Skin epidermis (tissue), 12 donors: ENCODE measurements at regions not wholly inside any gene's neighbourhood (a gene's known extent, or its start where the extent isn't known, plus 50 kb on each side); places are given as distances from the start of the nearest gene placed in this dataset.
"Not testable (repeated sequence)": the region's sequence is repeated elsewhere in the genome, so short reads cannot be mapped to it uniquely, and the experiment has no call there.

Experiments used
- H3K27ac ChIP-seq, 21 experiments: fragments of 200-600 bp; sonication (generic) in 11 of 21; one replicate each; pipeline ENCODE4 v1.5.0; 2020; ENCODE audit warnings: mild to moderate bottlenecking in 3 of 21, inconsistent platforms in 2 of 21, moderate library complexity in 2 of 21
- H3K4me3 ChIP-seq, 7 experiments: fragments of 200-600 bp; sonication (generic) in 2 of 7; one replicate each; pipeline ENCODE4 v1.5.0; 2020; ENCODE audit warnings: inconsistent platforms in 2 of 7, mild to moderate bottlenecking in 2 of 7, moderate library complexity in 1 of 7

DNA sequence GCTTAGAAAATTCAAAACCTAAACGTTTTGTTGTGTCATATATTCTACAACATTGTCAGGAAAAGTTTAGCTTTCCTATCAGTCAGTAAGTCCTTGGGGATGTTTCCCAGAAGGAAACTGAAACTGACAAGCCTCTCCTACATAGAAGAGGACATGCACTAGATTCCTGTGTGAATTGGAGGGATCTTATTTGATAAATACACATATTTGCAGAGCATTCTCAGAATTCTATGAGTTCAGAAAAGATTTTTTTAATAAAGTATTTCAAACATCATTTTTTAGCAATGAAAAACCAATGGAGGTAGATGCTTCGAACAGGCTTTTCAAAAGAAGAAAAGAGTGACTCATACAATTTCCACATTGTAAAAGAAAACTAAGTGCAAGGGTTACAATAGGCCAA is 1706.7 kb downstream of the SUCLG1 start:
- Histone ChIP-seq H3K27ac (no peak overlapping the region), H3K4me3 (no peak overlapping the region)

DNA sequence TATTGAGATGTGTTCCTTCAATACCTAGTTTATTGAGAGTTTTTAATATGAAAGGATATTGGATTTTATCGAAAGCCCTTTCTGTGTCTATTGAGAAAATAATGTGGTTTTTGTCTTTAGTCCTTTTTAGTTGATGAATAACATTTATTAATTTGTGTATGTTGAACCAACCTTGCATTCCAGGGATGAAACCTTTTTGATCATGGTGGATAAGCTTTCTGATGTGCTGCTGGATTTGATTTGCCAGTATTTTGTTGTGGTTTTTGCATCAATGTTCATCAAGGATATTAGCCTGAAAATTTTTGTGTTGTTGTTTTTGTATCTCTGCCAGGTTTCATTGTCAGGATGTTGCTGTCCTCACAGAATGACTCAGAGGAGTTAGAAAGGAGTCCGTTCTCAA is 1710.4 kb downstream of the SUCLG1 start:
- no peak overlapping the region for H3K27ac ChIP-seq
- no peak overlapping the region for H3K4me3 ChIP-seq

DNA sequence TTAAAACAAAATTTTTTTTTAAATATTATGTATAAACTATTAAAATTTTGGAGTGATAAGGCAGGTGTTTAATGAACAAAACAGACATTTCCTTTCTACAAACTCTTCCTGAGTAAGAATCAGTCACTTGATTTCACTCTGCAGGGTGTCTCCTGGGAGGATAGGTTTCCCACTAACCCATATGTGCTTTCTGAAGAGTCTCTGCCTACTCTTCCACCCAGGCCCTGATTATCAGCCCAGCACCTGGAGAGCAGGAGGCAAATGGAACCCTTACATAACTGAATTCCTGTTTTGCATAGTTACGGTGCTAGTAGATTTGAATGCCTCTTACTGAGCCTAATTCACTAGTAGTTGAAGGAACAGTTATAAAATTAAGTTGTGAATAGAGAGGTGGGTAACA is 1718.6 kb downstream of the SUCLG1 start:
- Histone ChIP-seq H3K4me3 (no peak overlapping the region), H3K27ac (no peak overlapping the region)

DNA sequence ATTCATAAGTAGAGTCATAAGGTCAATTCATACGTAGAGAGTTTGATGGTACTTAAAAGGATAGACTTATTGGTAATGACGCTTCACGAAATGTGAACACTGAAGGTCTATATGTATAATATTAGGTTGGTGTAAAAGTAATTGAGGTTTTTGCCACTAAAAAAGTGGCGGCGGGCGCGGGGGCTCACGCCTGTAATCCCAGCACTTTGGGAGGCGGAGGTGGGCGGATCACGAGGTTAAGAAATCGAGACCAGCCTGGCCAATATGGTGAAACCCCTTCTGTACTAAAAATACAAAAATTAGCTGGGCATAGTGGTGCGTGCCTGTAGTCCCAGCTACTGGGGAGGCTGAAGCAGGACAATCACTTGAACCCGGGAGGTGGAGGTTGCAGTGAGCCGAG is 1721.1 kb downstream of the SUCLG1 start:
- not testable (repeated sequence) for H3K4me3 ChIP-seq, H3K27ac ChIP-seq

DNA sequence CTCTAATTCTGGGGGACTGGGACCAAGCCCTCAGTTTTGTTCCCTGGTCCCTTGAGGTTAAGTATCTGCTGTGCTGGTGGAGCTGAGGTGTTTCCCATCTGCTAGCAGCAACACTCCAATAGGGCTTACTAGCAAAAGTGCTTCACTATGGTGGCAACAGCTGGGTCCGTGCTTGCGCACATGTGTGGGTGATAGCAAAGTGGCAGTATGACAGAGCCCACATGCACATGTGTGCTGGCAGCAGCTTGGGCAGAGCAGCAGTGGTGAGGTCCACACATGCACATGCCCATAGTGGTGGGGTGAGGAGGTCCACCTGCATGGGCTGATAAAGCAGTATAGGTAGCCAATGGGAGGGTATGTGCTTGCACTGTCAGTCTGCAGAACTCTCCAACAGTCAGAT is 1723.7 kb downstream of the SUCLG1 start:
- H3K4me3 ChIP-seq = no peak overlapping the region
- no peak overlapping the region for H3K27ac ChIP-seq

DNA sequence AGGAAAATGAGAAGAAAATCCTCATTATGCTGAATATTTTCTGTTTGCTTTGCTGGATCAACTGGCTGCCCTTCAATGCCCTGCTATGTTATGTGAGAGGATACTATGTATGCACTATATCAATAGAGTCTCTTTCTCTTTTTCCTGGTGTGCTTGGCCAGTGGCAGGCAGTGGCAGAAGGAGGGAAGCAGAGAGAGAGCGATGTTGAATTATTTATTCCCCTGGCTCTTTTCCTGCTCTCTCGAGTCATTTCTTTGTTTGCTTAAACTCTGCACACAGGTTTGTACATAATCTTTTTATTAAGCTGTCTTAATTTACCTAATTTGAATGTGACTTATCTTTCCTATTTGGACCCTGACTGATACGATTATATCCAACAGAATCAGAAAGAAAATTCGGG is 1727.3 kb downstream of the SUCLG1 start:
- Histone ChIP-seq H3K4me3 (no peak overlapping the region), H3K27ac (no peak overlapping the region)

DNA sequence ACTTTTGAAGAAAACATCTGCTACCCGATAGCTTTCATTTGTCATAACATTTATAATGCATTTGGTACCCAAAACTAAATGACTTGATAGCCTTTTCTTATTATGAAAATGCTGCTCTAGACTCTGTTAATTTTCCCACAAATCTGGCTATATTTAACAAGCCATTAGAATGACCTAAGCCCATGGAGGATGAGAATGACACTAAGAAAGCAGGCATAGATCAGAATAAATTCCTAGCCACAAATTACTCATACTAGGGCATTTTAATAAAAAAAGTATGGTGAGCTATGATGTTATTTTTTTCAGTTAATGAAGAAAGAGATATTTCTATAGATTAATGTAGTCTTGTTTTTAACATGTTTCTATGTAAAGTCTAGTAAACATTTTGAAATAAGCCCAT is 1728.3 kb downstream of the SUCLG1 start:
- Histone ChIP-seq H3K4me3 (no peak overlapping the region), H3K27ac (no peak overlapping the region)

DNA sequence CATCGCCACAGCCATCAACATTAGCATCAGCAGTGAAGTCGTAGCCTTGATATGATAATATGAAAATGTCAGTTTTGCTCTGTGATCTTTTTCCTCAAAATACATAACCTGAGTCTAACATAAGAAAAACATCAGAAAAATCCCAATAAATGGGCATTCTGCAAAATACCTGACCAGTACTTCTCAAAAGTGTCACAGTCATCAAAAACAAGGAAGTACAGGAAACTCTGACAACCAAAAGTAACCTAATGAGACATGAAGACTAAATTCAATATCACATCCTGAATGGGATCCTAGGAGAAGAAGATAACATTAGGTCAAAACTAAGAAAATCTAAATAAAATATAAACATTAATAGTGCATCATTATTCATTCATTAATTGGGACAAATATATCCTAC is 1731.0 kb downstream of the SUCLG1 start:
- Histone ChIP-seq H3K27ac (no peak overlapping the region), H3K4me3 (no peak overlapping the region)

DNA sequence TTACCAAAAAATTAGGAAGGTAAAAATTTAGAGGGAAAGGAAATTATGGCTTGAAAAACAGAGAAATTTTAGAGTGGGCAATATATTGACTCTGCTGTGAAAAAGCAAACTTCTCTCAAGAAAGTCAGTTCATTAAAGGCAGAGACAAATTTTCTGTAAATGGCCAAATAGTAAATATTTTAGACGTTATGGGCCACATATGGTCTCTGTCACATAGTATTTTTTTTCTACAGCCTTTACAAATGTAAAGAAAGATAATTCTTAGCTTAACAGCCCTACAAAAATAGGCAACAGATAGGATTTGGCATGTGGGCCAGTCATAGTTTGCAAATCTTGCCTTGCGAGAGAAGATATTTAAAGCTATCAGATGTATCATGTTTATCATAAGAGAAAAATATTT is 1750.4 kb downstream of the SUCLG1 start:
- no peak overlapping the region for H3K4me3 ChIP-seq
- no peak overlapping the region for H3K27ac ChIP-seq

DNA sequence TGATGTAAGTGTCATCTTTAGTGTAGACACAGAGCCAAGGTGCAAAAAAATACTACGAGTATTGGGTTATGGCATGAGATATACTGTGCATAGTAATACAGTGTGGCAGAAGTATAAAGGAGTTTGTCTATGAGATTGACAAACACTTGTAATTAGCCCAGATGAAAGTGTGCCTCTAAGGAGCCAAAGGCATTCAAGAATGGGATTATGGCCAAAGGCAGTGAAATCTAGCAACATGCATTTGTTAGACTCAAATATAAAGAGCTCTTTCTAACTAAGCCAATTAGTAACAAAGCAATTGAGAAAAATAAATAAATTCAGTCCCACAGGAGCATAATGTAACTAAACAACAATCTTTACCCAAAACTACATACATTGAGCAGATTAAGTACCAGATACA is 1761.8 kb downstream of the SUCLG1 start:
- Histone ChIP-seq H3K4me3 (no peak overlapping the region), H3K27ac (no peak overlapping the region)

DNA sequence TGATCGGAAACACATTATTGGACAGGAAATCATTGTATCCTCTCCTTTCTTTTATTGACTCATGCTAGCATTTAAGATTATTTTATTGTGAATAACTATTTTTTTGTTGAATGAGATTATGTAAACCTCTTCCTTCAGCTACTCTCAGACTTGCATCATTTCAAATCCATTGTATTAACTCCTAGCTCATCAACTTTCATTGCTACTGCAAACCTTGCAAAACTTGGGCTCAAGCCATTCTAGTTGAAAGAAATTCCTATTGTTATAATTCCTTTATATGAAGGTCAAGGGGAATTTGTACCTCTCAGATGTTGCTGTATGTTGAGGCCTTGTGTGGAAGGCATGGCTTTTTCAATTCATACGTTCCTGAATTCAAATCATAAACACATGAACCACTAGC is 1764.6 kb downstream of the SUCLG1 start:
- H3K4me3 ChIP-seq = no peak overlapping the region
- no peak overlapping the region for H3K27ac ChIP-seq

DNA sequence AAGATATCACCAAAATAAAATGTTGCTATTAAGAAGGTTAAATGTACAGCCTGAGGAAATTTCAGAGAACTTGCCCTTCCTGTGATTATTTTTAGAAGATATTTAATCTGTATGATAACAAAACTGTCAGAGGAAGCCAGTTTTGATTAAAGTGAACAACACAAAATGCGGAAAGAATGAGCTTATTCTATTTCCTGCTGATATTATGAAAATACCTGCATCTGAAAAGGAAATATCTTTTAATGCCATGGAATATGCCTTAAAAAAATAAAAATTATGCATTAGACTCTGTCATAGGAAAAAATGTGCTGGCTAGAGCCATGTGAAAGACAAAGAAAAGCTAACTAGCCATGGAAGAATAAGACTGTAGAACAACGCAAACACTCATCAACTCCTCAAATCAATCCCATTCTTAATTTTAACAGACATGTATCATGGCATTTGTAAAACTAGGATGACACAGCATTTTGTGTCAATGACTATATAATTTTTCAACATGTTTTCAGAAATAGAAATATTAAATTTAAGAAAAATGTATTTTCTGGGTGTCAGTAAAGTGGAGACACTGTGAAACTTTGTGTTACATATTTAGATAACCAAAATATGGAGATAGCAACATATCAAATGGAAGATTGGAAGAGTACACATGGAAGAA is 1768.2 kb downstream of the SUCLG1 start:
- no peak overlapping the region for H3K27ac ChIP-seq

DNA sequence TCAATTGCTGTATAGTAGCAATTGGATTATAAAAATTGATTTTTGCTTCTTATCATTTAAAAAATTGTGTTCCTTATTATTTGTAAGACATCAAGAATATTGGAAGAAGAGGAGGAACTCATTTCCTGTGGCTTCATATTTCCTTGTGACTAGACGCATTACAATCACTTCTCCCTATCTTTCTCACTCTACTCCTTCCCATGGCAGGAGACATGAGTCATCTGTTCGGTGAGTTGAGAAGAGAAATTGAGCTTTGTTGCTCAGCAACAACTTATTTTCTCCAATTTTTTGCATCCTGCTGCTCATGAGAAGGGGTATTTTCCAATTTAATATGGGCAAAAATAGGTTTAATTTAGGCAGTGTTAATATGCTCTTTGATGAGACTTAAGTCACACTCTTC is 1783.9 kb downstream of the SUCLG1 start:
- H3K4me3 ChIP-seq = no peak overlapping the region
- H3K27ac ChIP-seq = no peak overlapping the region

More for the DNA sequence above, 1768.2 kb downstream of the SUCLG1 start:
- H3K4me3 ChIP-seq = no peak overlapping the region

DNA sequence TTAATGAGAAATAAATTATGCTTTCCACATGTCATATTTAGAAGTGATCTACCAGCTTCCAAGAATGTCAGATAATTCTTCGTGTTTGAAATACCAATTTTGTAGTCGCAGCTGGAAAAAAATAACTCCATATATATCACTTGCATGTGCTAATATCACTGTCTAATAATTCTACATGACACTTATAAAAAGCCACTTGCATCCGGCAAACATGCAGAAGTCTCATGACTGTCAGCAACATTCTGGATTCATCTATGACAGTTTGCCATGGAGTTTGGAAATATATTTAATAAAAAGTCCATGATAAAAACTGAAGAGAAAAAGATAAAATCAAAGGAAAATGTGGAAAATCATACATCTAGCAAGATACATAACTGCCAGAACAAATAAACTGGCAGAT is 1784.4 kb downstream of the SUCLG1 start:
- Histone ChIP-seq H3K27ac (no peak overlapping the region), H3K4me3 (no peak overlapping the region)

DNA sequence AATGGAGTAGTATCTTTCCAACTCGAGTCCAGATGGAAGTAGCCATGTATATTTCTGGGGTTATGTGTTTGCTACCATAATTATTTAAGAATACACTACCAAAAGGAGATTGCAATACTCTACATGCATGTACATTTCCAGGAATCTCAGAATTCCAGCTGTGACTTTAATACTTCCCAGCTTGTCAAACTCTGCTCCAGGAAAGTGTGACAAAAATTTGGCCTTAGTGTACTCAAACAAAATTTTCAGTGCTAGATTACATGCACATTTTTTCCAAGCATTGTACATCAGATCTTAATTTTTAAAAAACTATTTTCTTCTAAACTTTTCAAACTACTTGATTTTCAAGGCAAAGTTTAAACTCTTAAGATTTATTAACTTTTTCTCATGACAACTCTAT is 1791.6 kb downstream of the SUCLG1 start:
- H3K27ac ChIP-seq = no peak overlapping the region
- H3K4me3 ChIP-seq = no peak overlapping the region

DNA sequence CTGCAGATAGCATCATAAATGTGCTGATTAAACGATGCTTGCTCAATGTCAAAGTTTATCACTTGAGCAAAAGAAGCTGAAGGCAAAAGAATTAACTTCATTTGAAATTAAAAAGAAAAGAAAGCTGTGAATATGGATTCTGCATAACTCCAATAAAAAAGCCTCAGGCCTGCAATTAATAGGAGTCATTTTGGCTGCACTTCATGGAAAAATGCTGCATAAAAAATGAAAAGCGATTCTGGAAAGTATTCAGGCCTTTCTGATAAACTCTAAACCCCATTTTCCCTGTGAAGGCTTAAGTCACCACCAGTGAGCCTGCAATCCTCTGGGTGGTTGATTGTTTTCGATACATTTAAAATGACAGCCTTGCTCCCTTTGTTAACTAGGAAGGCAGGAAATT is 1793.4 kb downstream of the SUCLG1 start:
- no peak overlapping the region for H3K4me3 ChIP-seq
- H3K27ac ChIP-seq = no peak overlapping the region

DNA sequence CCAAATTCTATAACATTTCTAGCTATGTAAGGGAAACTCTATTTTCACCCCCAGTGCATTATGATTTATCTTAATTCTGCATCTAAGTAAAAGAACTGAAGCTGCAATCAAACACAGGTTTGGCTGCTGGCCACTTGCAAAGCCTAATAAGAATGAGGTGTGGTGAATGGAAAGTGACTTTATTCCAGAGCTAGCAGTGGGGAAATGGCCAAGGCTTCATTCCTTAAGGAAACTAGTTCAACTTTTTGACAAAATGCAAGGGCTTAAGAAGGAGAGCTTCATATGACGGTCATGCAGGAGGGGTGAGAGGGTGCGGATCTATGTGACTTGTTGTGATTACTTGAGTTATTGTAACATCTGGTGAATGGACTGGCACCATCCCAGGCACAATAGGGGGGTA is 1802.0 kb downstream of the SUCLG1 start:
- Histone ChIP-seq H3K4me3 (no peak overlapping the region), H3K27ac (no peak overlapping the region)

DNA sequence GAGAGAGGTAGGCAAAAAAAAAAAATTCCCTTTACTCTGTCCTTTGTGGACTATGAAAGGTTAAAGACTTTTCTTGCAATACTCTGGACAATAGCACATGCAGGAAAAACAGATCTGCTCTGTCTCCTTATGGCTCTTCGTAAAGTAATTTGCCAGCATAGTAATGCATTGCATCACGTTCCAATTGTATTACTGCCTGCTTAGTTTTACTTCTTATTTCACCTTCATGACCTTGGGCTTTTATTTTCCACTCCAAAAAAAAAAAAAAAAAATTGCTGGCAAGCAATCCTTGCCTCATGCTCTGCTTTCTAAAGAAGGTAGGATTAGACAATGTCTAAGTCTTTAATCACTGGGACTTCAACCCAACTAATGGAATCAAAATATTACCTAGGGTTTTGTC is 1802.7 kb downstream of the SUCLG1 start:
- no peak overlapping the region for H3K27ac ChIP-seq
- H3K4me3 ChIP-seq = no peak overlapping the region

DNA sequence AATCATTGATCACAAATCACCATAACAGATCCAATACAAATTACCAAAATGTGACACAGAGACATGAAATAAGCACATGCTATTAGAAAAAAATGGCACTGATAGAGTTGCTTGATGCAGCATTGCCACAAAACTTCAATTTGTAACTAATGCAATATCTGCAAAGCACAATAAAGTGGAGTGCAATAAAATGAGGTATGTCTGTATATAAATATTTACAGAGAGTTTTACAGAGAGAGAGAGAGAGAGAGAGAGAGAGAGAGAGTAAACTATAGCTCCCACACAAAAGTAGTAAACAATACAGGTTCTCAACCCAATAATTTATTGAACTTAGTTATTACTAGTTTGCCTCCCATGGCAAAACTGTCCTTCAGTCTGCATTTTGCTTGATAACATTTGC is 1807.0 kb downstream of the SUCLG1 start:
- H3K4me3 ChIP-seq = no peak overlapping the region

DNA sequence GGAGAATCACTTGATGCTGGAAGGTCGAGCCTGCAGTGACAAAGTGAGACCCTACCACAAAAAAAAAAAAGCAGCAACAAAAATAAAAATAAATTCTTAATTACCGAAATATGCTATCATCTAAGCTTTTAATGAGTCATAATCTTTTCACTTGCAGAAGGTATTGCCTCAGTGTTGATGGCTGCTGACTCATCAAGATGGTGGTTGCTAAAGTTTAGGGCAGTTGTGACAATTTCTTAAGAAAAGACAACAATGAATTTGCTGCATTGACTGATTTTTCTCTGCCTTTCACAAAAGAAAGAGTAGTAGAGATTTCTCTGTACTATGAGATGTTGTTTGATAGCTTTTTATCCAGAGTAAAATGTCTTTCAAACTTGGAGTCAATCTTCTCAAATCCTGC is 1809.0 kb downstream of the SUCLG1 start:
- no peak overlapping the region for H3K4me3 ChIP-seq
- H3K27ac ChIP-seq = no peak overlapping the region

More for the DNA sequence above, 1807.0 kb downstream of the SUCLG1 start:
- no peak overlapping the region for H3K27ac ChIP-seq

DNA sequence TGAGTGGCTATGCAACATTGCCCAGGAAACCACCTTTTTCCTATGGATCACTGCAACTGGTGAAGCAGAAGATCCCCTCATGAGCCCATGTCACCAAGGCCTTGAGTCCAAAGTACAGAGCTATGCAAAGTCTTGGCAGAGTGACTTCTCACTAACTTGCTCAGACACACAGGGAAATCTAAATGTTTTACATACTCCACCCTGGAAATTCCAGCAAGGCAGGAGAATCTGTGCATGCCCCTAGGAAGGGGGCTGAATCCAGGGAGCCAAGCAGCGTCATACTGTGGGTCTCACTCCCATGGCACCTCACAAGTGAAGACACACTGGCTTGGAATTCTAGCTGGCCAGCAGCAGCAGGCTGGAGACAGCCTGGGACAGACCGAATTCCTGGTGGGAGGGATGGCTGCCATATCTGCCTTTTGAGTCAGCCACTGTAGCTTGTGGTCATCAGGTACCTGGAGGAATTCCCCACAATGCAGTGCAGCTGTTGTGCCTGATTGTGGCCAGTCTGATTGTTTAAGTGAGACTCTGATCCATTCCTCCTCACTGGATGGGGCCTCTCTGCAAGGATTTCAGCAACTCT is 1817.4 kb downstream of the SUCLG1 start:
- H3K27ac ChIP-seq = no peak overlapping the region
- H3K4me3 ChIP-seq = no peak overlapping the region

DNA sequence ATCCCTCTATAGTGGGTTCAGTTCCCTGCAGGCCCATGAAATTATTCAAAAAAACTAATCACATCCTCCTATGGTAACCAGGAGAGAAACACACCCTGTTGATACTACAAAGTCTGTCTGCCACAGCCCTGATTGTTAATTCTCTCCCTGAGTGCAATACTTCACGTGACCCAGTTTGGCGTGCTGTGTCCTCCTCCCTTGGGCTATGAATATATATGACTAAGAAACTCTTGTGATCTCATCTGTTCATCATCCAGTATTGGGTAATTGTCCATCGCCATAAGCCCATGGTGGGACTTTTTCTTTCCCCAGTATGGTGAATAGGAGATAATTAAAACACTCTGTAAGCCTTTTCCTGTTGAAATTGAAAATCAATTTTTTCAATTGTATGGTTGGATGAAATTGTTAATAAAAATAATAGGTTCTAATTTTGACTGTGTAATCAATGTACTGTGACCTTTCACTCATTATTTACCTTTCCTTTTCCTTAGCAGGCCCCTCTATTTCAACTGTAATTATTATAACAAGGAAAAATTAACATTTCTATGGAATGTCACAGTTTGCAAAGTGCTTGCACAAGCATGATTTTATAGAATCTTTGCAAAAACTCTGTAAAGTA is 1822.6 kb downstream of the SUCLG1 start:
- H3K27ac ChIP-seq = no peak overlapping the region
- H3K4me3 ChIP-seq = no peak overlapping the region
